H9 (cell line): ENCODE measurements at regions not wholly inside any gene's neighbourhood (a gene's known extent, or its start where the extent isn't known, plus 50 kb on each side); places are given as distances from the start of the nearest gene placed in this dataset.

Experiments used
- DNase-seq: peaks from one replicate; pipeline ENCODE4 v3.0.0-alpha.2; 2017
- H2AFZ ChIP-seq: one replicate; pipeline ENCODE4 v1.6.1; 2013; ENCODE audit warnings: mild to moderate bottlenecking, low read length, control low read depth, moderate library complexity
- H2AK5ac ChIP-seq: 2 replicates; pipeline ENCODE4 v1.6.1; 2013; ENCODE audit warnings: low read length, control low read depth, mixed read lengths; ENCODE audit not compliant: insufficient read length
- H2BK120ac ChIP-seq: one replicate; pipeline ENCODE4 v1.6.1; 2013; ENCODE audit warnings: low read depth, mild to moderate bottlenecking, low read length, control low read depth, inconsistent platforms; ENCODE audit not compliant: poor library complexity, severe bottlenecking
- H2BK12ac ChIP-seq: 2 replicates; pipeline ENCODE4 v1.6.1; 2013; ENCODE audit warnings: low read length, control low read depth, mixed read lengths, low read depth; ENCODE audit not compliant: insufficient read length
- H2BK15ac ChIP-seq: 2 replicates; pipeline ENCODE4 v1.6.1; 2013; ENCODE audit warnings: low read depth, low read length, control low read depth
- H2BK20ac ChIP-seq: one replicate; pipeline ENCODE4 v1.6.1; 2013; ENCODE audit warnings: low read depth, mild to moderate bottlenecking, low read length, control low read depth, inconsistent platforms; ENCODE audit not compliant: poor library complexity, severe bottlenecking
- H2BK5ac ChIP-seq: 2 replicates; pipeline ENCODE4 v1.6.1; 2013; ENCODE audit warnings: low read length, control low read depth, mixed read lengths; ENCODE audit not compliant: insufficient read length
- H3K14ac ChIP-seq: 2 replicates; pipeline ENCODE4 v1.6.1; 2013; ENCODE audit warnings: low read length, control low read depth; ENCODE audit not compliant: insufficient read depth
- H3K18ac ChIP-seq: 2 replicates; pipeline ENCODE4 v1.6.1; 2013; ENCODE audit warnings: low read depth, mild to moderate bottlenecking, mixed read lengths, low read length, control low read depth; ENCODE audit not compliant: insufficient read length
- H3K23ac ChIP-seq: 2 replicates; pipeline ENCODE4 v1.6.1; 2013; ENCODE audit warnings: low read length, control low read depth, mixed read lengths, low read depth; ENCODE audit not compliant: insufficient read length
- H3K23me2 ChIP-seq: 2 replicates; pipeline ENCODE4 v1.6.1; 2013; ENCODE audit warnings: low read depth, mild to moderate bottlenecking, mixed read lengths, low read length, control low read depth; ENCODE audit not compliant: insufficient read length, poor library complexity, severe bottlenecking
- H3K27ac ChIP-seq: 2 replicates; pipeline ENCODE4 v1.5.1; 2013; ENCODE audit warnings: low read length, control low read depth, mixed read lengths, low read depth; ENCODE audit not compliant: insufficient read length
- H3K27me3 ChIP-seq: 2 replicates; pipeline ENCODE4 v1.6.1; 2013; ENCODE audit warnings: low read length, control low read depth, inconsistent platforms; ENCODE audit not compliant: insufficient read depth
- H3K4ac ChIP-seq: 2 replicates; pipeline ENCODE4 v1.6.1; 2013; ENCODE audit warnings: low read depth, mild to moderate bottlenecking, control low read depth, inconsistent platforms, low read length, moderate library complexity
- H3K4me1 ChIP-seq: 2 replicates; pipeline ENCODE4 v1.6.1; 2013; ENCODE audit warnings: low read length, control low read depth, inconsistent platforms; ENCODE audit not compliant: insufficient read depth
- H3K4me2 ChIP-seq: 2 replicates; pipeline ENCODE4 v1.6.1; 2013; ENCODE audit warnings: low read length, control low read depth, mixed read lengths; ENCODE audit not compliant: insufficient read length, insufficient read depth
- H3K56ac ChIP-seq: 2 replicates; pipeline ENCODE4 v1.6.1; 2013; ENCODE audit warnings: low read depth, mild to moderate bottlenecking, mixed read lengths, low read length, control low read depth; ENCODE audit not compliant: insufficient read length
- H3K79me1 ChIP-seq: 2 replicates; pipeline ENCODE4 v1.6.1; 2013; ENCODE audit warnings: low read depth, mild to moderate bottlenecking, moderate library complexity, low read length, control low read depth, inconsistent platforms; ENCODE audit not compliant: insufficient read depth, poor library complexity, severe bottlenecking
- H3K79me2 ChIP-seq: 2 replicates; pipeline ENCODE4 v1.6.1; 2013; ENCODE audit warnings: low read length, control low read depth, inconsistent platforms; ENCODE audit not compliant: insufficient read depth
- H3K9ac ChIP-seq: 2 replicates; pipeline ENCODE4 v1.6.1; 2013; ENCODE audit warnings: low read length, control low read depth, mixed read lengths; ENCODE audit not compliant: insufficient read length; ENCODE audit errors: extremely low read depth
- H3K9me3 ChIP-seq: one replicate; pipeline ENCODE4 v1.6.1; 2013; ENCODE audit warnings: low read depth, low read length, inconsistent platforms; ENCODE audit not compliant: control insufficient read depth
- H3T11ph ChIP-seq: one replicate; pipeline ENCODE4 v1.6.1; 2013; ENCODE audit warnings: mild to moderate bottlenecking, low read length, control low read depth, inconsistent platforms
- H4K20me1 ChIP-seq: one replicate; pipeline ENCODE4 v1.6.1; 2013; ENCODE audit not compliant: control insufficient read depth, insufficient read length, insufficient read depth
- H4K5ac ChIP-seq: 2 replicates; pipeline ENCODE4 v1.6.1; 2013; ENCODE audit warnings: low read depth, mild to moderate bottlenecking, mixed read lengths, low read length, control low read depth; ENCODE audit not compliant: insufficient read length
- H4K8ac ChIP-seq: replicated peaks from 2 replicates; pipeline ENCODE4 v1.6.1; 2013; ENCODE audit warnings: low read length, control low read depth, mixed read lengths, low read depth; ENCODE audit not compliant: insufficient read length
- H4K91ac ChIP-seq: 2 replicates; pipeline ENCODE4 v1.6.1; 2013; ENCODE audit warnings: low read depth, mild to moderate bottlenecking, moderate library complexity, mixed read lengths, low read length, control low read depth; ENCODE audit not compliant: insufficient read length
- H3K27ac Mint-ChIP-seq, 3 experiments: 2 replicates in 2 of 3; 3 replicates in 1 of 3; pipeline ENCODE4 v1.8.0; 2020 to 2021; ENCODE audit warnings: mixed read lengths in 3 of 3, mild to moderate bottlenecking in 1 of 3, moderate library complexity in 1 of 3
- H3K27me3 Mint-ChIP-seq: 2 replicates; pipeline ENCODE4 v1.8.0; 2021; ENCODE audit warnings: low read depth, mild to moderate bottlenecking, moderate library complexity, mixed read lengths
- H3K36me3 Mint-ChIP-seq, 3 experiments: 2 replicates in 2 of 3; 3 replicates in 1 of 3; pipeline ENCODE4 v1.8.0; 2020 to 2021; ENCODE audit warnings: low read depth in 3 of 3, mixed read lengths in 3 of 3; ENCODE audit not compliant: insufficient read depth in 1 of 3
- H3K4me1 Mint-ChIP-seq, 2 experiments: 2 replicates each; pipeline ENCODE4 v1.8.0; 2020; ENCODE audit warnings: mixed read lengths in 2 of 2
- H3K4me3 Mint-ChIP-seq, 2 experiments: 2 replicates in 1 of 2; 3 replicates in 1 of 2; pipeline ENCODE4 v1.8.0; 2020 to 2021; ENCODE audit warnings: mild to moderate bottlenecking in 2 of 2, mixed read lengths in 2 of 2, moderate library complexity in 1 of 2
- H3K9me3 Mint-ChIP-seq, 2 experiments: 2 replicates in 1 of 2; 3 replicates in 1 of 2; pipeline ENCODE4 v1.8.0; 2020; ENCODE audit warnings: mild to moderate bottlenecking in 2 of 2, mixed read lengths in 2 of 2, moderate library complexity in 1 of 2
- WGBS: extraction: QIAGEN DNeasy Blood & Tissue Kit; methylation state at CpG from one replicate; pipeline ENCODE4 v1.1.7; 2013; ENCODE audit warnings: missing lambda C conversion rate, low lambda C conversion rate, mixed read lengths; ENCODE audit not compliant: insufficient read length; ENCODE audit errors: extremely low coverage; 5-methylcytosine and 5-hydroxymethylcytosine counted together
- TF ChIP-seq, protein P1 (sequence below): fragments of 200-600 bp; sonication (generic); conservative IDR thresholded peaks from 3 replicates; pipeline ENCODE4 v1.8.0; 2021; ENCODE audit warnings: antibody characterized with exemption, mild to moderate bottlenecking

DNA sequence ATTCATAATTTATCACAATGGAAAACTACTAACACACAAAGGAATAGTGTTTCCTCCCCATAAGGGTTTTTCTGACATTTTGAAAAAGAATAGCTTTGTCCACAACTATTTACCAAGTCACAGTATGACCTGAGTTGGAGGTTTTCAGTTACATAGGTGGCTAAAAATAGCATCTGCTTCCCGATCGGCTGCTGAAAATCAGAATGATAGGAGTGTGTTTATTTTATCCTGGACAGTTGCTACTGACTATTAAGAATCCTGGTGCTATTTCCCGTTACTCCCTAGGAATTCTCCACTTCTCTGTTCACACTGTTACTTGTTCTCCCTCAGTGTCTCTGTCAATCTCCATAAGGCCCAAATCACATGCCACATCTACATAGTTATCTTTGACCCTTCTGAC, 353.9 kb upstream of the RARB start:
- H2BK20ac ChIP-seq = no peak overlapping the region
- no peaks in the 10 kb centered on the region for H3K27me3 Mint-ChIP-seq
- no CpG with 5 or more reads among the region's 3 CpGs for whole genome bisulfite sequencing
- no peak overlapping the region for H3K27ac ChIP-seq
- H2BK120ac ChIP-seq = no peak overlapping the region
- no peak overlapping the region for H3T11ph ChIP-seq
- H3K36me3 Mint-ChIP-seq = no peaks in the 10 kb centered on the region; a peak in 1 of 7 replicates
- no peak overlapping the region for H3K4me2 ChIP-seq
- H2AFZ ChIP-seq = no peak overlapping the region
- H3K56ac ChIP-seq = no peak overlapping the region
- no peak overlapping the region for H4K5ac ChIP-seq
- H3K23ac ChIP-seq = no peak overlapping the region
- H2AK5ac ChIP-seq = no peak overlapping the region
- no peak for DNase-seq
- H4K91ac ChIP-seq = no peak overlapping the region
- no peak overlapping the region for H3K9ac ChIP-seq
- no peaks in the 10 kb centered on the region for H4K20me1 ChIP-seq
- no peaks in the 10 kb centered on the region for H3K79me1 ChIP-seq
- H3K14ac ChIP-seq = no peak overlapping the region
- H3K79me2 ChIP-seq = no peaks in the 10 kb centered on the region
- no peak overlapping the region for H2BK12ac ChIP-seq
- H2BK5ac ChIP-seq = no peak overlapping the region
- no peak overlapping the region for H3K18ac ChIP-seq
- no peaks in the 10 kb centered on the region for H3K4me1 ChIP-seq
- no peak overlapping the region; a peak in 2 of 7 replicates for H3K27ac Mint-ChIP-seq
- no peaks in the 10 kb centered on the region for H3K23me2 ChIP-seq
- H3K9me3 ChIP-seq = no peaks in the 10 kb centered on the region
- H3K4me3 Mint-ChIP-seq = no peak overlapping the region
- no peak overlapping the region for H2BK15ac ChIP-seq
- no peak overlapping the region for H4K8ac ChIP-seq
- TF ChIP-seq, protein P1, sequence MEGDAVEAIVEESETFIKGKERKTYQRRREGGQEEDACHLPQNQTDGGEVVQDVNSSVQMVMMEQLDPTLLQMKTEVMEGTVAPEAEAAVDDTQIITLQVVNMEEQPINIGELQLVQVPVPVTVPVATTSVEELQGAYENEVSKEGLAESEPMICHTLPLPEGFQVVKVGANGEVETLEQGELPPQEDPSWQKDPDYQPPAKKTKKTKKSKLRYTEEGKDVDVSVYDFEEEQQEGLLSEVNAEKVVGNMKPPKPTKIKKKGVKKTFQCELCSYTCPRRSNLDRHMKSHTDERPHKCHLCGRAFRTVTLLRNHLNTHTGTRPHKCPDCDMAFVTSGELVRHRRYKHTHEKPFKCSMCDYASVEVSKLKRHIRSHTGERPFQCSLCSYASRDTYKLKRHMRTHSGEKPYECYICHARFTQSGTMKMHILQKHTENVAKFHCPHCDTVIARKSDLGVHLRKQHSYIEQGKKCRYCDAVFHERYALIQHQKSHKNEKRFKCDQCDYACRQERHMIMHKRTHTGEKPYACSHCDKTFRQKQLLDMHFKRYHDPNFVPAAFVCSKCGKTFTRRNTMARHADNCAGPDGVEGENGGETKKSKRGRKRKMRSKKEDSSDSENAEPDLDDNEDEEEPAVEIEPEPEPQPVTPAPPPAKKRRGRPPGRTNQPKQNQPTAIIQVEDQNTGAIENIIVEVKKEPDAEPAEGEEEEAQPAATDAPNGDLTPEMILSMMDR = no peak
- H3K27me3 ChIP-seq = no peaks in the 10 kb centered on the region
- no peaks in the 10 kb centered on the region for H3K9me3 Mint-ChIP-seq
- H3K4me1 Mint-ChIP-seq = peaks cover 7 to 10% of the 10 kb centered on the region in 2 experiments; a peak in 3 of 4 replicates
- H3K4ac ChIP-seq = no peak overlapping the region
